HG03521 (cell line): ENCODE measurements at regions not wholly inside any gene's neighbourhood (a gene's known extent, or its start where the extent isn't known, plus 50 kb on each side); places are given as distances from the start of the nearest gene placed in this dataset.
"Not testable (repeated sequence)": the region's sequence is repeated elsewhere in the genome, so short reads cannot be mapped to it uniquely, and the experiment has no call there.

Source experiments
- ATAC-seq: cut with Tn5 transposase; IDR thresholded peaks from one replicate; pipeline ENCODE4 v1.9.1; 2021; ENCODE audit warnings: mild to moderate bottlenecking, moderate library complexity; ENCODE audit not compliant: unreplicated experiment

GRCh38 chr1:222012816-222013215, 270.9 kb upstream of the DUSP10 start:
- no peak for ATAC-seq

DNA sequence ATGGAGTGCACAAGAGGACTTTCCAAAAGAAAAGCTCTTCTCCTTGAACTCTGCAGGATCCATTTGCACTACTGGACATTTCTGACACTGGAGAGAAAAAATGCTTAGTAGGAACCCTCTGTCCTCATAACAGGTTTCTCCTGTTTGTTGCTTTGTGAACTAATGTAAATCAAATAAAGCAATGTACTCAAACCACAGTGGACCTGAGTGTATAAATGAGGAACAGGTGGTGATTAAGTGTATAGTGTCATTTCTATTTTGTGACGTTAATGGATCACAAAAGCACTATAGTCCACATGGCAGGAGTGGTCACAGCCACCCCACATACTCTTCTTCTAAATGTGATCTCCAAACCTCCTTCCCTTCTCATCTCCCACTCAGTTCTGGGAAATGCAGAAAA, 268.4 kb upstream of the DUSP10 start:
- ATAC-seq = no peak

- ATAC-seq = no peak
Measured at GRCh38 chr1:222009105-222009730, 267.3 kb upstream of the DUSP10 start.

GRCh38 chr1:222006715-222007114, 264.8 kb upstream of the DUSP10 start:
- no peak for ATAC-seq

DNA sequence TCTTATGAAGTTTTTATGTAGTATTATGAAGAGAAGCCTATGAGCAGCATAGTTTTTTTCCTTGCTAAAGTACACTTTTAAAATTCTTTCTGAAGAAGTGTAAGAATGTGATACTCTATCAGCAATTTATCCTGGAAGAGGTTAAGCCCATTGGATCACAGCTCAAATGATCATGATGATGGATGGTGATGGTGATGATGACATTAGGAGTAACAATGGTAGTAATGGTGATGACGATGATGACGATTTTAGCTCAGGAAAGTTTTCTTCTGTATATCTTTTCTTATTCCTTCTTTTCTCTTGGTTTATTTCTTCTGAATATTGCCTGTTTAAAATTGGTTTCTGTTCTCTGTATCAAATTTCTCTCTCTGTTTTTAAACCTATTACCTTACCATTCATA, 262.9 kb upstream of the DUSP10 start:
- ATAC-seq = no peak

DNA sequence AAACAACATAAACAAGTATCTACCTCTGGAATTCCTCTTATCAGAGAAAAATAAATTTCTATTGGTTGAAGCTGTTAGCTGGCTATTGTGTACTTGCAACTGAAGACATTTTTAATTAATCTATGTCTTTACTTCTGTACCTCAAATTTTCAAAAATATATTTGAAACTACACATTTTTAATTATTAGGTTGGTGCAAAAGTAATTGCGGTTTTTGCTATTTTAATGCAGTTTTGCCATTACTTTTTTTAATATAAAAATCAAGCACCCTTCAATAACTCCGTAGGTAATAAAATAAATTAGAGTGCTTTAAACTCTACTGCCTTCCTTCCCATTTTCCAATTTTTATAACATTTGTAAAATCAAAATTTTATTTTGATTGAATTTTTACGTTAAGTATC, 262.1 kb upstream of the DUSP10 start:
- no peak for ATAC-seq

DNA sequence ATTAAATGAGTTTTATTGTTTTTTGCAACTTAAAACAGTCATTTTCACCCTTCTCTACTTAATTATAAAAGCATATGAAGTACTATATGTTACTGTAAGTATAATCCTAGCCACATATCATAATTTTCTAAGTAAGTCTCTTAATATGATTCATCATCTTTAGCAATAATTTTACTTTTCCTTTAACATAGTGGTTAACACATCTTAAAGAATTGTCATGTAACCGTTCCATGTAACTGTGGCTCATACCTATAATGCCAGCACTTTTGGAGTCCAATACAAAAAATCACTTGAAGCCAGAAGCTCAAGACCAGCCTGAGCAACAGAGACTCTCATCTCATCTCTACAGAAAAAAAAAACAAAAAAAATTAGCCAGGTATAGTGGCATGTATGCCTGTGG, 260.6 kb upstream of the DUSP10 start:
- no peak for ATAC-seq

DNA sequence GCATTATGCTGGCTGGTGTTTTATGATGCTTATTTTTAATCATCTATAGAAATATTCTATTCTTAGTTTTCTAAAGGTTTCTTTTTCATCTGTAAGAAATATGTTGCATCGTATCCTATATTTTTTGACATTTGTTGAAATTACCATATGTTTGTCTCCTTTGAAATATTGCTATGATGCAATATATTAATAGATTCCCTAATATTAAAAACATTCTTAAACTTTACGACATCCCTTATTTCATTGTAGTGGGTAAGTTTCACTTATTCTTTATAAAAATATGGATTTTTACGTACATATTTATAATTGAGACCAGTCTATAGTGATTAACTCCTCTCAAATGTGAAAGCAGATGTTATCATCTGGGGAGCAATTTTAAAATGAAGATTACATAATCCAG, 258.2 kb upstream of the DUSP10 start:
- ATAC-seq = no peak

DNA sequence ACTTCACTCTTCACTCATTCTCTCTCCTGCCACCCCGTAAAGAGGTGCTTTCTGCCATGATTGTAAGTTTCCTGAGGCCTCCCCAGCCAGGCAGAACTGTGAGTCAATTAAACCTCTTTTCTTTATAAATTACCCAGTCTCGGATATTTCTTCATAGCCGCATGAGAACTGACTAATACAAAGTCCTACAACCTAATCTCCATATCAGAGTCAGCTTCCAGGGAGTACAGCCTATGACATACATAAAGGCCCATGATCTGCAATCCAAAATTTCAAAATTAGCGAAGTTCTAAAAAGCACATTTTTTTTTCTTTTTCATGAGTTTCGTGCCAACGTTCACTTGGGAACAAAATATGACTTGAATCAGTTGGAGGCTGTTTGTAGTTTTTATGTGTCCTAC, 256.9 kb upstream of the DUSP10 start:
- no peak for ATAC-seq

DNA sequence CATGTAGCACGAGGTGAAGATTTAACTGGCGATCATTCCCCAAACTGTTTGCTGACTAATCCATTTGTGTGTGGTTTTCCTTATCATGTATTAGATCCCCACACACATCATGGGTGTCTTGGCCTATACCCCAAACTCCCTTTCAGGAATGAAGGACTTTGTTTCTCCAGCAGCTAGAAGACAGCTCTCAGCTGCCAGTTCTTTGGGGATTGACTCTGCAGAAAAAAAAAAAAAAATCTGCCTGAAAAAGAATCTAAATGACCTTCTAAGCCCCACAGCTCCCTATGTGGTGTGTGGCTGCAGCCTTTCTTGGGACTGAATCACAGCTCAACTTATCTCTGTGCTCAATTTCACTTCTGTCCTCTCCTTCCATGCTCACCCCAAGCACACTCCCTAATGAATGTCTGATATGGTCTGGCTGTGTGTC, 256.3 kb upstream of the DUSP10 start:
- ATAC-seq = no peak

GRCh38 chr1:221997012-221997411, 255.1 kb upstream of the DUSP10 start:
- ATAC-seq = not testable (repeated sequence)

GRCh38 chr1:221994939-221995338, 253.1 kb upstream of the DUSP10 start:
- no peak for ATAC-seq

- peak; percentile 59 for ATAC-seq
Measured at GRCh38 chr1:221994274-221994698, 252.4 kb upstream of the DUSP10 start.

DNA sequence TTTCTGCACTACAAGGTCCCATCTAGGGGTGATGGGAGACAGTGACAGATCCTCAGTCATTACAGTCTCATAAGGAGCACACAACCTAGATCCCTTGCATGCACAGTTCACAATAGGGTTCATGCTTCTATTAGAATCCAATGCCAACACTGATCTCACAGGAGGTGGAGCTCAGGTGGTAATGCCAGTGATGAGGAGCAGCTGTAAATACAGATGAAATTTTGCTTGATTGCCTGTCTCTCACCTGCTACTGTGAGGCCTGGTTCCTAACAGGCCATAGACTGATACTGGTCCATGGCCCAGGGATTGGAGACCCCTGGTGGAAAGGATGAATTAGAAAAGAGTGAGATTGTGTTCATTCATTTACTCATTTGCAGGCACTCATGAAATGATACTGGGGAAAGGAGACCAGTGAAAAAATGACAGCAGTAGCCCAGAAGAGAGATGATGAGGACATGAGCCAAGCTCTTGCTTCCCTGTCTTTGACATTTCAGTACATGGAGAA, 251.6 kb upstream of the DUSP10 start:
- ATAC-seq = no peak

DNA sequence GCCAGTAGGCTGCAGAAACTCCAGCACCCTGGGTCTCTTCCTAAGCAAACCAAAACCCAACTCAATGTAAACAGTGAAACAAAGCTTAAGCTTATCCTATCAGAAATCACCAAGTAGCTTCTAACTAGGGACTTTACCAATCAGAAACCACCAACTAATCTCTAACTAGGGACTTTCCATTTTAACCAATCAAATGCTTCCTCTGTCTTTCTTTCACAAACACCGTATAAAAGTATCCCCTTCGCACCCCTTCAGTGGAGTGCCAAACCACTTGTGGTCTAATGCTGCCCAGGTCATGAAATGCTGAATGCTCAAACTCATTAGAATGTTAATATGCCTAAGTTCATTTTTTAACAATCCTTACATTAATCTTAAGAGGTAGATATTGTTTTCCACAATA, 250.5 kb upstream of the DUSP10 start:
- no peak for ATAC-seq

- ATAC-seq = no peak
Measured at GRCh38 chr1:221991221-221991620, 249.3 kb upstream of the DUSP10 start.

GRCh38 chr1:221989741-221990140, 247.9 kb upstream of the DUSP10 start:
- ATAC-seq = no peak

DNA sequence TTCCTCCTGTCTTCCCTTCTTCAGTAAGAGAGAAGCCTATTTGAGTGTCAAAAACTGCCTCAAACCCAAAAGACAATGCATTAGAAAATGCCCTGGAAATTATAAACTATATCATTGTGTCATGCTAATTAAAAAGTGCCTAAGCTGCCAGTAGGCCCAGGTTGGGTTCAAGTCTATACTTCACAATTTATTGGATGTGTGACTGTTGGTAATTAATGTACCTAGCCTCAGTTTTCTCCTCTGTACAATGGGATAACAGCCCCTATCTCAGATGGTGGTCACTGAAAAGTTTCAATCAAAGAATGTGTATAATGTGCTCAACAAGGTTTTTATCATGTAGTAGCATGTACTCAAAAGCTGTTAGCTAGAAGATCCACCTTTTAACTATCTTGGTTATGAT, 246.9 kb upstream of the DUSP10 start:
- ATAC-seq = no peak

DNA sequence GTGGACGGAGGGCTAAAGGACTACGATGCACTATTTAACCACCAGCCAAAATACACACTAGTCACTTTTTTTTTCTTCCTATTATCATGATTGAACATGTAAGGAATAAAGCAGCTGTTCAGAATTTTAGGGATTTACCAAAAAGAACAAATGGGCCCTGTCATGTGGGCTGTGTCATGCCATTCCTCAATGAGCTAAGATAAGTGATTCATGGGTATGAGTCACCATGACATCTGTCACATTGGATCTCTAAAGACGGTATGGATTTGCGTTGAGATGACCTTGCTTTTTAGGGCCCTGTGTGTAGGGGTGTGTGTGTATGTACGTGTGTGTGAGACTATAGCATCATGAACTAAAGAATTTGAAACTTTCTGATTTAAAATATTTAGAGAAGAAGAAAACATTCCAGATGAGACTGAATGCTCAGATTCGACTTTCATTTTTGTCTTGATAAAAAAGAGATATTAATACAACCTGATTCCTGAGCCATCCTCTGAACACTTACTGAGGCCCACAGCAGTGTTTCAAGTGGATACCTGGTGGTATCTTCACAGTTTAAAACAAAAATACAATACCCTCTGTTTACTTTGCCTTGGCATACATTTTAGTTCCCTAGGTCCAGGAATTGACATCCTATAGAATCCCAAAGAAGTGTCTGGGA, 246.1 kb upstream of the DUSP10 start:
- ATAC-seq = no peak

DNA sequence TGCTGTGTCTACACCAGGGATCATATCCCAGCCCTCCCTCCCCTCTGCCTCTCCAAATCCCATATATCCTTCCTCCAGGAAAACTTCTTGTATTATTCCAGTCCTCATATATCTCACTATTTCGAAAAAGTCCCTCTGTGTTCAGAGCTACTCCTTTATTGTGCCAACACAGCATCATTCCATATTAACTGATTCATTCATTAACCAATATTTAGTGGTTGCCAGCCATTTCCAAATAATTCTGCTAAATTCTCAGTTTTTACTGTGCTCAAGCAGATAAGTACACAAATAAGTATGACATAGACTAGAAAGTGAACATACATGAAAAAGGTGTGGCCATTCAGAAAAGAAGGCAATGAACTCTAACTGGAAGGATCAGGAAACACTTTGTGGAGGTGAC, 241.6 kb upstream of the DUSP10 start:
- ATAC-seq = no peak

- ATAC-seq = no peak
Measured at GRCh38 chr1:221981461-221981860, 239.6 kb upstream of the DUSP10 start.

- ATAC-seq = no peak
Measured at GRCh38 chr1:221979444-221980032, 237.6 kb upstream of the DUSP10 start.
